ENCODE measurements at regions not wholly inside any gene's neighbourhood (a gene's known extent, or its start where the extent isn't known, plus 50 kb on each side); places are given as distances from the start of the nearest gene placed in this dataset.

DNA sequence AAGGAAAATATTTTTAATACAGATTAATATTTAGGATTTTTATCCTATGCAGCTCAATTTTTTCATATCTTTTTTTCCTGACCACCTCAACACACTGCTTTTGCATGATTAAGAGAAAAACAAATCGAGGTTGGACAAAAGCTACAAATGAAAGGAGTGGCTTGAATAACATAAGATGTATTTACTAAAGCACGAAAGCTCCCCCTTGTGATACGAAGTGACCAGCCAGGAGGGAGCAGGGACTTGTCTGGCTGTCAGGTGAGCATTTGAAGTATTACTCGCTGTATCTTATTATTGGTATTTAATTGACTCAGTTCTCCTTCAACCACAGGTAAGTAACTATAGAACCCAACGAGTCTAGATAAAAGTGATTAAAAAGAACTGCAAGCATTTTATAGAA lies 265.2 kb upstream of the PHF14 start:
- intact Hi-C loops (cut with DNase I, micrococcal nuclease), result no loop called here
- no peak for ATAC-seq
- TF ChIP-seq, protein P1, sequence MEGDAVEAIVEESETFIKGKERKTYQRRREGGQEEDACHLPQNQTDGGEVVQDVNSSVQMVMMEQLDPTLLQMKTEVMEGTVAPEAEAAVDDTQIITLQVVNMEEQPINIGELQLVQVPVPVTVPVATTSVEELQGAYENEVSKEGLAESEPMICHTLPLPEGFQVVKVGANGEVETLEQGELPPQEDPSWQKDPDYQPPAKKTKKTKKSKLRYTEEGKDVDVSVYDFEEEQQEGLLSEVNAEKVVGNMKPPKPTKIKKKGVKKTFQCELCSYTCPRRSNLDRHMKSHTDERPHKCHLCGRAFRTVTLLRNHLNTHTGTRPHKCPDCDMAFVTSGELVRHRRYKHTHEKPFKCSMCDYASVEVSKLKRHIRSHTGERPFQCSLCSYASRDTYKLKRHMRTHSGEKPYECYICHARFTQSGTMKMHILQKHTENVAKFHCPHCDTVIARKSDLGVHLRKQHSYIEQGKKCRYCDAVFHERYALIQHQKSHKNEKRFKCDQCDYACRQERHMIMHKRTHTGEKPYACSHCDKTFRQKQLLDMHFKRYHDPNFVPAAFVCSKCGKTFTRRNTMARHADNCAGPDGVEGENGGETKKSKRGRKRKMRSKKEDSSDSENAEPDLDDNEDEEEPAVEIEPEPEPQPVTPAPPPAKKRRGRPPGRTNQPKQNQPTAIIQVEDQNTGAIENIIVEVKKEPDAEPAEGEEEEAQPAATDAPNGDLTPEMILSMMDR (IDR thresholded peaks at IDR 0.05), result no peak
- Histone ChIP-seq H3K36me3 (ENCODE audit: low read depth) (no peaks in the 10 kb centered on the region), H3K9me3 (no peaks in the 10 kb centered on the region), H3K4me1 (ENCODE audit: low read depth) (no peaks in the 10 kb centered on the region), H3K4me3 (no peak overlapping the region)
- no peak for DNase-seq

DNA sequence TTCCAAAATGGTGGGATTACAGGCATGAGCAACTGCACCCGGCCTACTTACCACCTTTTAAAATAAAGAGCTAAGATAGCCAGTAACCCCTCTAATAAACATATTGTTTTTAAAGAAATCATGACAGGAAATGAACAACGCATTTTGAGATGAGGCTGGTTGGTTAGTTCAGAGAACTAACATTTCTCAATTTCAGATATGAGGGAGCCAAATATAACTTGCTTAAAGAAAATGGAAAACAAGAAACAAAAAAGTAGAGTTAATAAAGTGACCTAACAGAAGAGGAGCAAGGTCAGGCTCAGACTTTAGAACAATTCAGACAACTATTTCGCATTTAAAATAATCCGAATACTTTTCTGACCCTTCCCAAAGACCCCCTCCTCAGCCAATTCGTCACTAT lies 254.9 kb upstream of the PHF14 start:
- no peak for DNase-seq
- Histone ChIP-seq H3K9me3 (peaks cover 6% of the 10 kb centered on the region), H3K36me3 (ENCODE audit: low read depth) (no peaks in the 10 kb centered on the region), H3K4me1 (ENCODE audit: low read depth) (no peaks in the 10 kb centered on the region), H3K4me3 (no peak overlapping the region)
- ATAC-seq, result no peak
- intact Hi-C loops (cut with DNase I, micrococcal nuclease), result no loop called here
- TF ChIP-seq, protein P1 (IDR thresholded peaks at IDR 0.05), result no peak

DNA sequence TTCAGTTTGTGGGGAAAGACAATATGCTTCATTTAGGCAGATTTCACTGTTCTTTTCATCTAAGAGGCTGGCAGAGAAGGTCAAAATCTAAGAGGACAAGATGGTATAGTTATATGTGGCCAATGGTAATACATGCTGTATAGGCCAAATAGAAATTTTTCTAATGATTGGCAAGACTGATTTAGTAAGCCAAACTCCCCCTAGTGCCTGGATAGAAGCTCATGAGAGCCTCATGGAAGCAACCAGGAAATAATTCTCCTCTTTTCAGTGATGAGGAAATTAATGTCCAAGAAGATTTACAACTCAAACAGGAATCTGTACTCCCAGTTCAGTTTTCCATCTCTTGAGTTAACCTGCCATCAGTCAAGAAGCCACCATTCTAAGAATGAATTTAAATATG lies 253.6 kb upstream of the PHF14 start:
- no peaks in the 10 kb centered on the region for H3K36me3 ChIP-seq (ENCODE audit: low read depth)
- peaks cover 4% of the 10 kb centered on the region for H3K9me3 ChIP-seq
- no peak for DNase-seq
- no peaks in the 10 kb centered on the region for H3K4me1 ChIP-seq (ENCODE audit: low read depth)
- intact Hi-C loops (cut with DNase I, micrococcal nuclease), result no loop called here
- ATAC-seq, result no peak
- TF ChIP-seq, protein P1 (IDR thresholded peaks at IDR 0.05), result no peak
- H3K4me3 ChIP-seq, result no peak overlapping the region

DNA sequence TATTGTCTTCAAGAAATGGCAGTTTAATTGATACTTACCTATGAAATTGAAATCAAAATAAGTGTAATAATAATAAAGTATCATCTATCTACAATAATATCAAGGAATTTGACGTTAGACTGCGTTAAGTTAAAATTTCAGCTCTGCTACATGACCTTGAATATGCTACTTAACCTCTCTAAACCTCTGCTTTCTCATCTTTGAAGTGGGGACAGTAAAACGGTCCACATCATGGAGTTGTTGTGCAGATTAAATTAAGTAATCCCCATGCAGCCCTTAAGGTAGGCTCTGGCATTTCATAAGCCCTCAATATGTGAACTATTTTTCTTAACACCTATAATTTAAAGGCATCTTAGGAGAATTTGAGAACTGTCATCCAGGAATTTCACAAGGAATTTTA lies 252.4 kb upstream of the PHF14 start:
- TF ChIP-seq, protein P1 (IDR thresholded peaks at IDR 0.05), result no peak
- DNase-seq, result no peak
- Histone ChIP-seq H3K36me3 (ENCODE audit: low read depth) (no peaks in the 10 kb centered on the region), H3K9me3 (peaks cover 4% of the 10 kb centered on the region), H3K4me3 (no peak overlapping the region), H3K4me1 (ENCODE audit: low read depth) (no peaks in the 10 kb centered on the region)
- intact Hi-C loops (cut with DNase I, micrococcal nuclease), result no loop called here
- no peak for ATAC-seq

DNA sequence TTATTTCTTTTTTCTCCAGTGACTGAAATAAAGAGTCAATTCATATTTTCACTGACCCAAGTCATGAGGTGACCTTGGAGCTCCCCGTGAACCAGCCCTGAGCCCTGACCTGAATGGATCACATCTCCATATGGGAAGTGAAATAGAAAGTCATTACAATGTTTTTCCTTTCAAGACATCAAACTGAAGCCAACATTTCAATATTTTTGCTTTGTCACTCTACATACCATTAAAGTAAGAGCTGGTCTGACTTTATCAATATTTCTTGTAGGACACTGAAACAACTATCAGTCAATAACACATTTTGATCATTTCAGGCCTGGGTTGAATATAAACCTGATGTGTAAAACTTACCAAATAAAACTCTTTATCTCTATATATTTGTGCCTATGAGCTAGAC lies 249.8 kb upstream of the PHF14 start:
- DNase-seq, result no peak

DNA sequence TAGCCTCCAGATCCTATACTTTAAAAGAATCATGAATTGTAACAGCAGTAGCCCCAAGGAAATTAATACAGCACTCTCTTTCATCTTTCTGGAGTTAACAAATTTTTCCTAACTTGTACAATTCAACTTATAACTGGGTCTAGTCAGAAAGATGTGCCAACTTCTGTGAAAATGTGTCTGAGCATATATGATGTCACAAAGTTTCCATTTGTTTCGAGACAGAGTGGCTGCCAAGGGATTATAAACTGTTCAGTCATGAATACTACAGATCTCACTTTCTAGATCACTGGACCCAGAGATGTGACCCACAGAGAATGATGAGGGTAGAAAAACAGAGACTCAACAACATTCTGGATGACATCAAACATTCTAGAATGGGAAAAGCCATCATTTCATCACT lies 249.2 kb upstream of the PHF14 start:
- Histone ChIP-seq H3K4me1 (ENCODE audit: low read depth) (no peaks in the 10 kb centered on the region), H3K9me3 (peaks cover 5% of the 10 kb centered on the region), H3K36me3 (ENCODE audit: low read depth) (no peaks in the 10 kb centered on the region), H3K4me3 (no peak overlapping the region)
- TF ChIP-seq, protein P1 (IDR thresholded peaks at IDR 0.05), result no peak
- intact Hi-C loops (cut with DNase I, micrococcal nuclease), result no loop called here
- ATAC-seq (no peak), DNase-seq (no peak)

More for the DNA sequence above, 249.8 kb upstream of the PHF14 start:
- Histone ChIP-seq H3K4me3 (no peak overlapping the region), H3K9me3 (peaks cover 4% of the 10 kb centered on the region), H3K36me3 (ENCODE audit: low read depth) (no peaks in the 10 kb centered on the region), H3K4me1 (ENCODE audit: low read depth) (no peaks in the 10 kb centered on the region)
- intact Hi-C loops (cut with DNase I, micrococcal nuclease), result no loop called here
- TF ChIP-seq, protein P1 (IDR thresholded peaks at IDR 0.05), result no peak
- no peak for ATAC-seq
